DMS53 (cell line): ENCODE measurements at regions not wholly inside any gene's neighbourhood (a gene's known extent, or its start where the extent isn't known, plus 50 kb on each side); places are given as distances from the start of the nearest gene placed in this dataset.
"Not testable (repeated sequence)": the region's sequence is repeated elsewhere in the genome, so short reads cannot be mapped to it uniquely, and the experiment has no call there.

Experiments
- DNase-seq: peaks from one replicate; lab custom pipeline; 2025; lab: John Stamatoyannopoulos, UW

- DNase-seq: no peak
These were observed 391.5 kb downstream of the DLEU7 start for GRCh38 chr13:50452028-50452427.

GRCh38 chr13:50452756-50453155, 390.7 kb downstream of the DLEU7 start:
- no peak for DNase-seq

- DNase-seq: no peak
These were observed 390.3 kb downstream of the DLEU7 start for GRCh38 chr13:50453188-50453587.

GRCh38 chr13:50456111-50456510, 387.4 kb downstream of the DLEU7 start:
- no peak for DNase-seq

- DNase-seq: no peak
These were observed 385.8 kb downstream of the DLEU7 start for GRCh38 chr13:50457415-50458393.

- no peak for DNase-seq
These were observed 384.4 kb downstream of the DLEU7 start for GRCh38 chr13:50459046-50459445.

- DNase-seq: no peak
These were observed 383.8 kb downstream of the DLEU7 start for GRCh38 chr13:50459658-50460057.

GRCh38 chr13:50460358-50460757, 383.1 kb downstream of the DLEU7 start:
- DNase-seq: no peak

GRCh38 chr13:50461189-50461588, 382.3 kb downstream of the DLEU7 start:
- no peak for DNase-seq

- no peak for DNase-seq
These were observed 379.8 kb downstream of the DLEU7 start for GRCh38 chr13:50463719-50464118.

GRCh38 chr13:50464349-50465251, 378.9 kb downstream of the DLEU7 start:
- DNase-seq: no peak

- no peak for DNase-seq
These were observed 377.0 kb downstream of the DLEU7 start for GRCh38 chr13:50466456-50466855.

GRCh38 chr13:50467156-50468110, 376.1 kb downstream of the DLEU7 start:
- DNase-seq: no peak

GRCh38 chr13:50468849-50469669, 374.4 kb downstream of the DLEU7 start:
- DNase-seq: no peak

- DNase-seq: not testable (repeated sequence)
These were observed 370.4 kb downstream of the DLEU7 start for GRCh38 chr13:50473050-50473449.

GRCh38 chr13:50474088-50474662, 369.3 kb downstream of the DLEU7 start:
- DNase-seq: peak; percentile 74

- no peak for DNase-seq
These were observed 366.8 kb downstream of the DLEU7 start for GRCh38 chr13:50476577-50477285.

- no peak for DNase-seq
These were observed 361.6 kb downstream of the DLEU7 start for GRCh38 chr13:50481936-50482335.

GRCh38 chr13:50483416-50483815, 360.1 kb downstream of the DLEU7 start:
- DNase-seq: no peak
